ENCODE measurements at regions not wholly inside any gene's neighbourhood (a gene's known extent, or its start where the extent isn't known, plus 50 kb on each side); places are given as distances from the start of the nearest gene placed in this dataset.

DNA sequence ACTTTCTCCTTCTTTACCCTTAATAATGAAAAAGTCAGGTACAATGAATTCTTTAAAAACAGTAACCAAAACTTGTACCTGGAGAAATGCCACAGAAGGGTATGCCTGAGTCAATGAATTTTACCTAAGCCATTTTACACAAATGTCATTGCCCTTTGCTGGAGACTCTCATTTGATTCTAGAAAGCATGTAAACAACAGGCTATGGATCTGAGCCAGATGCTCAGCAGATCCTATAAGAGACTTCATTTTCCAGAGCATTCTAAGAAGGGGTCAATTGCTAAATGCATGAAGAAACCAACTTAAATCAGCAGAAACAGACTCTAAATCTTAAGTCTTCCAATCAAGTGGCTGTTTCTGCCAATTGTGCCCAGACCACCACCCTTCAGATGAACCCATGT lies 83.8 kb upstream of the GALNT15 start:
- no peak for TF ChIP-seq CTCF (IDR thresholded peaks at IDR 0.05)
- no peak for TF ChIP-seq POLR2A (IDR thresholded peaks at IDR 0.05)
